Pancreas (tissue), 10 donors: ENCODE measurements at regions not wholly inside any gene's neighbourhood (a gene's known extent, or its start where the extent isn't known, plus 50 kb on each side); places are given as distances from the start of the nearest gene placed in this dataset.

Source experiments
- ATAC-seq, 4 donors: fragments of 200-7000 bp; cut with Tn5 transposase; one replicate each; pipeline versions ENCODE4 v1.8.0 to v1.9.1; 2020; ENCODE audit warnings: mild to moderate bottlenecking in 4 of 4, moderate library complexity in 4 of 4
- DNase-seq, 6 donors: peaks; one replicate each; pipeline ENCODE4 v3.0.0-alpha.2; 2020
- FAIRE-seq: peaks from 2 replicates; lab custom pipeline; 2012; peaks lifted over from hg19 to GRCh38; lab: Jason Lieb, UNC
- H3K27ac ChIP-seq, 4 donors: fragments of 200-600 bp; sonication (generic); 1 replicate in 3 of 4; 2 replicates in 1 of 4; pipeline versions ENCODE4 v1.5.0 to v1.8.0; 2020
- H3K27me3 ChIP-seq, 4 donors: fragments of 200-600 bp; one replicate each; pipeline ENCODE4 v1.8.0; 2021
- H3K36me3 ChIP-seq, 3 donors: fragments of 200-600 bp; sonication (generic) in 1 of 3; one replicate each; pipeline versions ENCODE4 v1.5.0 to v1.8.0; 2020 to 2021
- H3K4me1 ChIP-seq, 3 donors: fragments of 200-600 bp; one replicate each; pipeline ENCODE4 v1.8.0; 2021
- H3K4me3 ChIP-seq, 4 donors: fragments of 200-600 bp; sonication (generic) in 2 of 4; one replicate each; pipeline versions ENCODE4 v1.5.0 to v1.8.0; 2020 to 2021
- H3K9me3 ChIP-seq, 4 donors: fragments of 200-600 bp; one replicate each; pipeline ENCODE4 v1.8.0; 2021
- CTCF ChIP-seq, 4 donors: fragments of 200-600 bp; sonication (generic) in 3 of 4; IDR thresholded peaks; one replicate each; pipeline versions ENCODE4 v1.5.0 to v1.8.0; 2021; ENCODE audit warnings: antibody characterized with exemption in 4 of 4
- WGBS, 2 donors: extraction: QIAGEN DNeasy Blood & Tissue Kit; methylation state at CpG; one replicate each; pipeline ENCODE4 v1.1.7; 2013; 5-methylcytosine and 5-hydroxymethylcytosine counted together
- intact Hi-C, 3 donors: fragments of 100-400 bp; cut with DNase I; formaldehyde crosslinking; loops; one replicate each; pipeline versions ENCODE4 v1.11.1 to v1.14.2; 2022
- donor health status: healthy with polysubstance abuse.
- donor health status: DM: no; HTN: no; CAD: no; lungs with moderate emphysema.
- donor health status: DM: no; HTN: no; CAD: no.
- donor health status: control.
- donor health status: control.
- donor health status: Bipolar disorder and iron deficiency.
- donor health status: DM: yes; HTN: yes; CAD: no.
- donor health status: DM: no; HTN: no; CAD: no.
- donor health status: DM: no; HTN: no; CAD: no.
- donor health status: DM: yes; HTN: yes; CAD: no.

- DNase-seq = no peak
- WGBS, 2 donors = 66 to 67% methylated on average over 1 of the region's 1 CpG
- intact Hi-C loops = no loop called here
- no peak overlapping the region for H3K4me3 ChIP-seq
- FAIRE-seq = no peak
- H3K4me1 ChIP-seq = no peaks in the 10 kb centered on the region
- no peaks in the 10 kb centered on the region for H3K9me3 ChIP-seq
- no peaks in the 10 kb centered on the region for H3K27me3 ChIP-seq
- no peak for ATAC-seq
- TF ChIP-seq CTCF (IDR thresholded peaks at IDR 0.05) = no peak
- no peaks in the 10 kb centered on the region for H3K36me3 ChIP-seq
- H3K27ac ChIP-seq = no peak overlapping the region
Observed at GRCh38 chr9:99621040-99621439, 200.6 kb upstream of the NR4A3 start.

GRCh38 chr9:99622679-99623078 lies 199.0 kb upstream of the NR4A3 start:
- 81 to 82% methylated on average over 8 of the region's 8 CpGs for WGBS, 2 donors
- no peak overlapping the region for H3K4me3 ChIP-seq
- no peaks in the 10 kb centered on the region for H3K4me1 ChIP-seq
- no peaks in the 10 kb centered on the region for H3K36me3 ChIP-seq
- no peak for TF ChIP-seq CTCF (IDR thresholded peaks at IDR 0.05)
- ATAC-seq (no peak), DNase-seq (peak in 1 of 6 donors; percentile 22), FAIRE-seq (no peak)
- H3K9me3 ChIP-seq = no peaks in the 10 kb centered on the region
- no peaks in the 10 kb centered on the region for H3K27me3 ChIP-seq
- H3K27ac ChIP-seq = no peak overlapping the region
- intact Hi-C loops = no loop called here

- intact Hi-C loops = no loop called here
- Histone ChIP-seq H3K4me3 (no peak overlapping the region), H3K36me3 (no peaks in the 10 kb centered on the region), H3K9me3 (no peaks in the 10 kb centered on the region), H3K4me1 (no peaks in the 10 kb centered on the region), H3K27ac (no peak overlapping the region), H3K27me3 (no peaks in the 10 kb centered on the region)
- 73 to 76% methylated on average over 3 of the region's 3 CpGs for WGBS, 2 donors
- no peak for TF ChIP-seq CTCF (IDR thresholded peaks at IDR 0.05)
- DNase-seq (no peak), ATAC-seq (no peak), FAIRE-seq (no peak)
Observed at GRCh38 chr9:99623780-99624364, 197.8 kb upstream of the NR4A3 start.

- no peak for ATAC-seq
- Histone ChIP-seq H3K4me1 (no peaks in the 10 kb centered on the region), H3K36me3 (no peaks in the 10 kb centered on the region), H3K27me3 (no peaks in the 10 kb centered on the region), H3K27ac (no peak overlapping the region), H3K9me3 (no peaks in the 10 kb centered on the region), H3K4me3 (no peak overlapping the region)
- 83 to 91% methylated on average over 5 of the region's 5 CpGs for WGBS, 2 donors
- intact Hi-C loops = no loop called here
- DNase-seq = no peak
- TF ChIP-seq CTCF (IDR thresholded peaks at IDR 0.05) = no peak
- FAIRE-seq = no peak
Observed at GRCh38 chr9:99624499-99625233, 197.0 kb upstream of the NR4A3 start.

- FAIRE-seq (no peak), DNase-seq (no peak), ATAC-seq (peak in 1 of 4 donors; percentile 16)
- H3K4me3 ChIP-seq = no peak overlapping the region
- TF ChIP-seq CTCF (IDR thresholded peaks at IDR 0.05) = no peak
- H3K27ac ChIP-seq = no peak overlapping the region
- intact Hi-C loops = no loop called here
- no peaks in the 10 kb centered on the region for H3K27me3 ChIP-seq
- no peaks in the 10 kb centered on the region for H3K4me1 ChIP-seq
- no peaks in the 10 kb centered on the region for H3K36me3 ChIP-seq
- no peaks in the 10 kb centered on the region for H3K9me3 ChIP-seq
Observed at GRCh38 chr9:99626426-99626825, 195.3 kb upstream of the NR4A3 start.
